ENCODE measurements at regions not wholly inside any gene's neighbourhood (a gene's known extent, or its start where the extent isn't known, plus 50 kb on each side); places are given as distances from the start of the nearest gene placed in this dataset.
A peak's percentile ranks its signal among the peaks of the same experiment; 100 is the strongest.
"Not testable (repeated sequence)": the region's sequence is repeated elsewhere in the genome, so short reads cannot be mapped to it uniquely, and the experiment has no call there.

DNA sequence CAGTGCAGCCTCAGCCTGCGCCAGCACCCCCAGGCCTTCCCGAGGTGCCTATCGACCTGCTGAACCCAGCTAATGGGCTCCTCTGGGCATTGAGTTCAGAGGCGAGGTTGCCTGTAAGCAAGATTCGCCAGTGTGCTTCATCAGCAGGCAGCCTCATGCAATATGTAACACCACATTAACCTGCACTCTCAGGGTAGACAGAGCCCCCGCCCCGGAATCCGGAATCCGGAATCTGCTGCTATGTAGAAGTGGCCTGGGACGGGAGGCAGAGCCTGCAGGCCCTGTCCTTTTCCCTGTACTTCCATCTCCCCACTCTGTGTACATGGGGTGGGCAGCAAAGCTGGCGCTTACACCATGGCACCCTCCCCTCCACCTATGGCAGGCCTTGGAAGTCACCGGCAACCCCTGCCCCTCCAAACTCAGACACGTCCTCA, 83.9 kb upstream of the RET start:
- no peak overlapping the region for H3K4me3 ChIP-seq
- no peak overlapping the region for H3K27ac ChIP-seq
- TF ChIP-seq, protein P1, sequence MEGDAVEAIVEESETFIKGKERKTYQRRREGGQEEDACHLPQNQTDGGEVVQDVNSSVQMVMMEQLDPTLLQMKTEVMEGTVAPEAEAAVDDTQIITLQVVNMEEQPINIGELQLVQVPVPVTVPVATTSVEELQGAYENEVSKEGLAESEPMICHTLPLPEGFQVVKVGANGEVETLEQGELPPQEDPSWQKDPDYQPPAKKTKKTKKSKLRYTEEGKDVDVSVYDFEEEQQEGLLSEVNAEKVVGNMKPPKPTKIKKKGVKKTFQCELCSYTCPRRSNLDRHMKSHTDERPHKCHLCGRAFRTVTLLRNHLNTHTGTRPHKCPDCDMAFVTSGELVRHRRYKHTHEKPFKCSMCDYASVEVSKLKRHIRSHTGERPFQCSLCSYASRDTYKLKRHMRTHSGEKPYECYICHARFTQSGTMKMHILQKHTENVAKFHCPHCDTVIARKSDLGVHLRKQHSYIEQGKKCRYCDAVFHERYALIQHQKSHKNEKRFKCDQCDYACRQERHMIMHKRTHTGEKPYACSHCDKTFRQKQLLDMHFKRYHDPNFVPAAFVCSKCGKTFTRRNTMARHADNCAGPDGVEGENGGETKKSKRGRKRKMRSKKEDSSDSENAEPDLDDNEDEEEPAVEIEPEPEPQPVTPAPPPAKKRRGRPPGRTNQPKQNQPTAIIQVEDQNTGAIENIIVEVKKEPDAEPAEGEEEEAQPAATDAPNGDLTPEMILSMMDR (IDR thresholded peaks at IDR 0.05) = no peak
- WGBS, 4 donors = 92 to 95% (median 93%) methylated on average over 4 to 13 of the region's 13 CpGs
- intact Hi-C loops (cut with DNase I) = no loop called here
- no peaks in the 10 kb centered on the region for H3K36me3 ChIP-seq (replicated peaks in 1 of 2)
- no peaks in the 10 kb centered on the region for H3K4me1 ChIP-seq (replicated peaks in 1 of 2)
- H3K27me3 ChIP-seq = no peaks in the 10 kb centered on the region
- no peaks in the 10 kb centered on the region for H3K9me3 ChIP-seq (replicated peaks in 1 of 3)
- DNase-seq = no peak

GRCh38 chr10:42994909-42995308, 82.0 kb upstream of the RET start:
- H3K4me3 ChIP-seq; H3K36me3 ChIP-seq (replicated peaks in 1 of 2); H3K9me3 ChIP-seq (replicated peaks in 1 of 3); H3K27ac ChIP-seq; intact Hi-C loops (cut with DNase I); H3K4me1 ChIP-seq (replicated peaks in 1 of 2); DNase-seq; H3K27me3 ChIP-seq: not testable (repeated sequence)
- WGBS, 4 donors = 84 to 100% (median 92%) methylated on average over 1 of the region's 2 CpGs

DNA sequence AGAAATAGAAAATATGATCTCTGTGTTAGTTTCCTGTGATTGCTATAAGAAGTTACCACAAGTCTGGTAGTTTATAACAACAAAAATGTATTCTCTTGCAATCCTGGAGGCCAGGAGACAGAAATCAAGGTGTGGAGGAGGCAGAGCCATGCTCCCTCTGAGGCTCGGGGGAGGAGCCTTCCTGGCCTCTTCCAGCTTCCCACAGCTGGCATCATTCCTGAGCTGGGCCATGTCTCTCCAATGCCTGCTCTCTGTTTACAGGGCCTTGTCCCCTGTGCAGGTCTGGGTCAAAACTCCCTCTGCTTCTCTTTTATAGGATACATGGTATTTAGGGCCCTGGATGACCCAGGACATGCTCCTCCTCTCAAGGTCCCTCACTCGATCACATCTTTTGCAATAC, 81.3 kb upstream of the RET start:
- 60 to 92% (median 78%) methylated on average over 2 of the region's 2 CpGs for WGBS, 4 donors
- Histone ChIP-seq H3K27ac (no peak overlapping the region), H3K9me3 (replicated peaks in 1 of 3) (no peaks in the 10 kb centered on the region), H3K4me3 (no peak overlapping the region), H3K4me1 (replicated peaks in 1 of 2) (no peaks in the 10 kb centered on the region), H3K36me3 (replicated peaks in 1 of 2) (no peaks in the 10 kb centered on the region), H3K27me3 (no peaks in the 10 kb centered on the region)
- no peak for DNase-seq
- TF ChIP-seq POLR2A (IDR thresholded peaks at IDR 0.05) = no peak
- TF ChIP-seq, protein P1 (IDR thresholded peaks at IDR 0.05) = no peak
- intact Hi-C loops (cut with DNase I) = no loop called here

- TF ChIP-seq, protein P1 (IDR thresholded peaks at IDR 0.05) = no peak
- TF ChIP-seq POLR2A (IDR thresholded peaks at IDR 0.05) = no peak
- DNase-seq = peak in 1 of 7 donors; percentile 41
These were observed 80.3 kb upstream of the RET start for GRCh38 chr10:42996588-42996987.

DNA sequence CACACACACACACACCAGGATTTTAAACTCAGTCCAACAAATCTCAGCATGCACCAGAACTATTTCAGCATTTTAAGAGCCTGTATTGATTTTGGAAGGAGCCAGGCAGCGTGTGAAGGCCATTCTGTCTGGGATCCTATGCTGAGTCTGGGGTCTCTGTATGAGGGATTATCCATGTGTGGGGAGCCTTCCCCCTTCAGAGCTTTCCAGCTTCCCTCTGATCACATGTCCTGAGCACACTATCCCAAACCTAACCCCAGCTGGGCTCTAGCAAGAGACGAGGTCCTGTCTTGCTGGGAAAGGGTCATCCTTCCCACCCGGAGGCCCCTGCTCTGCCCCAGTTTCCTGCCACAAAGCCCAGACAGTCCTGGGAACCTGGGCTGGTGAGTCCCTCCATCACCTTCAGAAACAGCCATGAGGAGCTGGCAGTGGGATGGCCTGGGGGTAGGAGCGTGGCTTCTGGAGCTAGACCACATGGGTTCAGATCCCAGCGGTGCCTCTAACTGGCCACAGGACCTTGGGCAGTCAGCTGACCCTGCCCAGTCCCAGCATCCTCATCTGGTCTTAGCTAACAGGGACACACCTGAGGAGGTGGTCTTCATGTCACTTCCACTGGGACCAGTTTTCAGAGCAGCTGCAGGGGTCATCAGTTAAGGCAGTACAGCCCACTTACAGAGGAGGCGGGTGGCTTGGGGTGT, 79.6 kb upstream of the RET start:
- 80 to 93% (median 86%) methylated on average over 3 to 6 of the region's 6 CpGs for WGBS, 4 donors
- Histone ChIP-seq H3K27ac (no peak overlapping the region), H3K36me3 (replicated peaks in 1 of 2) (no peaks in the 10 kb centered on the region), H3K27me3 (no peaks in the 10 kb centered on the region), H3K4me3 (no peak overlapping the region), H3K4me1 (replicated peaks in 1 of 2) (no peaks in the 10 kb centered on the region), H3K9me3 (replicated peaks in 1 of 3) (no peaks in the 10 kb centered on the region)
- DNase-seq = no peak
- intact Hi-C loops (cut with DNase I) = no loop called here
- TF ChIP-seq, protein P1 (IDR thresholded peaks at IDR 0.05) = no peak
- TF ChIP-seq POLR2A (IDR thresholded peaks at IDR 0.05) = no peak

More at GRCh38 chr10:42996588-42996987, 80.3 kb upstream of the RET start:
- WGBS, 4 donors = 82 to 89% (median 84%) methylated on average over 5 of the region's 5 CpGs
- no peaks in the 10 kb centered on the region for H3K36me3 ChIP-seq (replicated peaks in 1 of 2)
- H3K27ac ChIP-seq = no peak overlapping the region
- no peak overlapping the region for H3K4me3 ChIP-seq
- intact Hi-C loops (cut with DNase I) = no loop called here
- H3K9me3 ChIP-seq (replicated peaks in 1 of 3) = no peaks in the 10 kb centered on the region
- no peaks in the 10 kb centered on the region for H3K4me1 ChIP-seq (replicated peaks in 1 of 2)
- no peaks in the 10 kb centered on the region for H3K27me3 ChIP-seq

Measured in adrenal gland (tissue), 9 donors.